HEK293 (cell line): ENCODE measurements at regions not wholly inside any gene's neighbourhood (a gene's known extent, or its start where the extent isn't known, plus 50 kb on each side); places are given as distances from the start of the nearest gene placed in this dataset.

Source experiments
- CTCF ChIA-PET: fragments of 350-600 bp; formaldehyde crosslinking; extraction: SDS; loops from one replicate; lab custom pipeline; 2021; ENCODE audit warnings: antibody characterized with exemption; lab: Yijun Ruan, JAX
- POLR2A ChIA-PET: fragments of 300-600 bp; formaldehyde crosslinking; extraction: SDS; loops from one replicate; lab custom pipeline; 2020; ENCODE audit warnings: antibody characterized with exemption, inconsistent platforms; lab: Yijun Ruan, JAX
- H3K27ac ChIP-seq: fragments of 200-500 bp; sonication (Bioruptor generic); 2 replicates; pipeline ENCODE4 v1.5.1; 2014; ENCODE audit warnings: low read depth, low read length, control low read depth, inconsistent platforms; ENCODE audit errors: extremely low read depth
- H3K36me3 ChIP-seq, 2 experiments: fragments of 200-500 bp in 1 of 2; sonication (Bioruptor generic) in 1 of 2; 1 replicate in 1 of 2; 2 replicates in 1 of 2; pipeline ENCODE4 v1.5.1; 2014 to 2017; ENCODE audit warnings: inconsistent platforms in 2 of 2, low read length in 2 of 2; ENCODE audit not compliant: control insufficient read depth in 2 of 2, insufficient read depth in 1 of 2
- H3K4me1 ChIP-seq: fragments of 200-500 bp; sonication (Bioruptor generic); 2 replicates; pipeline ENCODE4 v1.5.1; 2014; ENCODE audit warnings: mild to moderate bottlenecking, low read length, inconsistent platforms; ENCODE audit not compliant: control insufficient read depth, insufficient read depth
- H3K4me3 ChIP-seq: 2 replicates; pipeline ENCODE4 v1.5.1; 2011; ENCODE audit warnings: low read depth, mild to moderate bottlenecking, control low read depth, low read length, moderate library complexity
- H3K9me3 ChIP-seq: fragments of 200-500 bp; sonication (Bioruptor generic); 2 replicates; pipeline ENCODE4 v1.5.1; 2014; ENCODE audit warnings: low read depth, low read length, inconsistent platforms; ENCODE audit not compliant: control insufficient read depth, insufficient read depth
- HOXD13 ChIP-seq: sonication (generic); formaldehyde crosslinking; IDR thresholded peaks from 2 replicates; pipeline ENCODE4 v1.8.0; 2022; ENCODE audit warnings: missing genetic modification reagents, borderline replicate concordance
- MEIS1 ChIP-seq: sonication (generic); formaldehyde crosslinking; IDR thresholded peaks from 2 replicates; pipeline ENCODE4 v1.8.1; 2022; ENCODE audit warnings: missing genetic modification reagents, mild to moderate bottlenecking, borderline replicate concordance
- RBAK ChIP-seq: fragments of 450-650 bp; formaldehyde crosslinking; IDR thresholded peaks from 2 replicates; pipeline ENCODE4 v1.5.1; 2016; ENCODE audit warnings: missing biosample characterization, missing genetic modification characterization
- ZFP41 ChIP-seq: fragments of 450-650 bp; formaldehyde crosslinking; IDR thresholded peaks from 2 replicates; pipeline ENCODE4 v1.5.1; 2016; ENCODE audit warnings: missing biosample characterization, missing genetic modification characterization, borderline replicate concordance
- ZNF157 ChIP-seq: fragments of 450-650 bp; formaldehyde crosslinking; IDR thresholded peaks from 2 replicates; pipeline ENCODE4 v1.5.1; 2016; ENCODE audit warnings: missing biosample characterization, missing genetic modification characterization
- ZNF19 ChIP-seq: fragments of 450-650 bp; formaldehyde crosslinking; IDR thresholded peaks from 2 replicates; pipeline ENCODE4; 2016; ENCODE audit warnings: missing biosample characterization, missing genetic modification characterization, low read depth
- ZNF214 ChIP-seq: fragments of 450-650 bp; formaldehyde crosslinking; IDR thresholded peaks from 2 replicates; pipeline ENCODE4 v1.5.1; 2017; ENCODE audit warnings: missing biosample characterization, mild to moderate bottlenecking, missing genetic modification characterization, borderline replicate concordance
- ZNF530 ChIP-seq: fragments of 450-650 bp; formaldehyde crosslinking; IDR thresholded peaks from 2 replicates; pipeline ENCODE4 v1.5.1; 2016; ENCODE audit warnings: low read depth, missing biosample characterization, missing genetic modification characterization
- ZNF544 ChIP-seq: fragments of 450-650 bp; formaldehyde crosslinking; IDR thresholded peaks from 2 replicates; pipeline ENCODE4 v1.5.0; 2017; ENCODE audit warnings: missing biosample characterization, missing genetic modification characterization
- ZNF555 ChIP-seq: fragments of 450-650 bp; formaldehyde crosslinking; conservative IDR thresholded peaks from 2 replicates; pipeline ENCODE4 v1.5.1; 2017; ENCODE audit warnings: missing biosample characterization, mild to moderate bottlenecking, missing genetic modification characterization, inconsistent platforms
- ZNF596 ChIP-seq: fragments of 450-650 bp; IDR thresholded peaks from 2 replicates; pipeline ENCODE4 v1.5.0; 2018; ENCODE audit warnings: missing biosample characterization, mild to moderate bottlenecking, missing genetic modification characterization, moderate library complexity
- ZNF626 ChIP-seq: fragments of 450-650 bp; sonication (Bioruptor Pico); formaldehyde crosslinking; IDR thresholded peaks from 2 replicates; pipeline ENCODE4 v1.5.1; 2018; ENCODE audit warnings: missing biosample characterization, missing genetic modification characterization, inconsistent platforms
- ZNF664 ChIP-seq: fragments of 450-650 bp; formaldehyde crosslinking; IDR thresholded peaks from 2 replicates; pipeline ENCODE4 v1.5.1; 2016; ENCODE audit warnings: missing biosample characterization, missing genetic modification characterization
- ZNF677 ChIP-seq: fragments of 450-650 bp; IDR thresholded peaks from 2 replicates; pipeline ENCODE4 v1.5.0; 2018; ENCODE audit warnings: missing biosample characterization, mild to moderate bottlenecking, missing genetic modification characterization, moderate library complexity
- TF ChIP-seq, protein P1 (sequence below): fragments of 450-650 bp; formaldehyde crosslinking; conservative IDR thresholded peaks from 2 replicates; pipeline ENCODE4 v1.5.1; 2016; ENCODE audit warnings: low read depth, missing biosample characterization, missing genetic modification characterization
- TF ChIP-seq, protein P2 (sequence below): fragments of 450-650 bp; formaldehyde crosslinking; IDR thresholded peaks from 2 replicates; pipeline ENCODE4 v1.5.1; 2016; ENCODE audit warnings: missing biosample characterization, missing genetic modification characterization
- TF ChIP-seq, protein P3 (sequence below): fragments of 450-650 bp; formaldehyde crosslinking; IDR thresholded peaks from 2 replicates; pipeline ENCODE4 v1.5.1; 2016; ENCODE audit warnings: missing biosample characterization, missing genetic modification characterization
- TF ChIP-seq, protein P4 (sequence below): sonication (generic); formaldehyde crosslinking; IDR thresholded peaks from 2 replicates; pipeline ENCODE4 v1.8.1; 2022; ENCODE audit warnings: mild to moderate bottlenecking, moderate library complexity, missing genetic modification reagents

DNA sequence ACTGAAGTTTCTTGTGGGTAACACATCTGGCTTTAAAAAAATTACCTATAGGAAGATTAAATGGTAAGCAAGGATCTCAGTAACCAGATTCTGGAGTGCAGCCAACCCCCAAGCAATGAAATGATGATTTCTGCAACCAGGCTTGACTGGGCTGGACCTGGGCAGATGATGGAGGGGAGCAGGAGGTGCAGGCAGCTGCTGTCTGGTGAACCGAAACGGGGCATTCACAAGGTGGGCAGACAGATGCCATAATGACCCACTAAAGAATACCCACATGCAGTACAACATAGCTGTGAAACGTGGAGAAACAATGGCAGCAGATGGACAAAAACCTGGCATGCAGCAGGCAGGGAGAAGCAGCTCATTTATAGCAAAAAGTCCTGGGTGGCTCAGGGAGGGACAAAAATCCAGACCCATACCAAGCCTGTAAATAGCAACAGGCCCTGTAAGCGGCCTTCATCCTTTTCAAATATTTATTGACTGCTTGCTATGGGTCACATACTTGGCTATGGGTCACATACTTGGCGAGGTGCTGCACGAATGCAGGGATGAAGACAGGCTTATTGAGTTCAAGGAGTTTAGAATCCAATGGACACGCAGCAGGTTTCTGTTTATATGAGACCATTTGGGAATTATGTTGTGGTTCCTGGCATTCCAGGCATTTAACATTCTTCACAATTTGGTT, 244.7 kb downstream of the HRH4 start (continued):
- TF ChIP-seq HOXD13 (CRISPR knock-in tag) (no peak), MEIS1 (CRISPR knock-in tag) (no peak), ZNF157 (no peak), ZNF677 (tag by site-specific recombination) (no peak), ZNF555 (tag by site-specific recombination) (no peak), RBAK (tag by site-specific recombination) (no peak), ZNF530 (tag by site-specific recombination) (no peak)

DNA sequence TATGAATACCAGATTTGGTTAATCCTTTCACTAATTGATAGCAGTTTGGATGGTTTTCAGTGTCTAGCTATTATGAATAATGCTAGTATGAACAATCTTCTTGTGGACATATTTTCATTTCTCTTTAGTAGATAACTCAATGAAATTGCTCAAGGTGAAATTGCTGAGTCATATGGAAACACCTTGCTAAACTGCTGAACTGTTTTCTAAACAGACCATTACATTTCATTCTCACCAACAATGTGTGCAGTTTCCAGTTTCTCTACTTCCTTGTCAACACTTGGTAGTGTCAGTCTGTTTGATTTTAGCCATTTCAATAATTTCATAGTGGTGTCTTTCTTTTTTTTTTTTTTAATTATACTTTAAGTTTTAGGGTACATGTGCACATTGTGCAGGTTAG, 250.0 kb downstream of the HRH4 start:
- TF ChIP-seq, protein P1, sequence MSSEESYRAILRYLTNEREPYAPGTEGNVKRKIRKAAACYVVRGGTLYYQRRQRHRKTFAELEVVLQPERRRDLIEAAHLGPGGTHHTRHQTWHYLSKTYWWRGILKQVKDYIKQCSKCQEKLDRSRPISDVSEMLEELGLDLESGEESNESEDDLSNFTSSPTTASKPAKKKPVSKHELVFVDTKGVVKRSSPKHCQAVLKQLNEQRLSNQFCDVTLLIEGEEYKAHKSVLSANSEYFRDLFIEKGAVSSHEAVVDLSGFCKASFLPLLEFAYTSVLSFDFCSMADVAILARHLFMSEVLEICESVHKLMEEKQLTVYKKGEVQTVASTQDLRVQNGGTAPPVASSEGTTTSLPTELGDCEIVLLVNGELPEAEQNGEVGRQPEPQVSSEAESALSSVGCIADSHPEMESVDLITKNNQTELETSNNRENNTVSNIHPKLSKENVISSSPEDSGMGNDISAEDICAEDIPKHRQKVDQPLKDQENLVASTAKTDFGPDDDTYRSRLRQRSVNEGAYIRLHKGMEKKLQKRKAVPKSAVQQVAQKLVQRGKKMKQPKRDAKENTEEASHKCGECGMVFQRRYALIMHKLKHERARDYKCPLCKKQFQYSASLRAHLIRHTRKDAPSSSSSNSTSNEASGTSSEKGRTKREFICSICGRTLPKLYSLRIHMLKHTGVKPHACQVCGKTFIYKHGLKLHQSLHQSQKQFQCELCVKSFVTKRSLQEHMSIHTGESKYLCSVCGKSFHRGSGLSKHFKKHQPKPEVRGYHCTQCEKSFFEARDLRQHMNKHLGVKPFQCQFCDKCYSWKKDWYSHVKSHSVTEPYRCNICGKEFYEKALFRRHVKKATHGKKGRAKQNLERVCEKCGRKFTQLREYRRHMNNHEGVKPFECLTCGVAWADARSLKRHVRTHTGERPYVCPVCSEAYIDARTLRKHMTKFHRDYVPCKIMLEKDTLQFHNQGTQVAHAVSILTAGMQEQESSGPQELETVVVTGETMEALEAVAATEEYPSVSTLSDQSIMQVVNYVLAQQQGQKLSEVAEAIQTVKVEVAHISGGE (tag by site-specific recombination) = no peak
- TF ChIP-seq, protein P2, sequence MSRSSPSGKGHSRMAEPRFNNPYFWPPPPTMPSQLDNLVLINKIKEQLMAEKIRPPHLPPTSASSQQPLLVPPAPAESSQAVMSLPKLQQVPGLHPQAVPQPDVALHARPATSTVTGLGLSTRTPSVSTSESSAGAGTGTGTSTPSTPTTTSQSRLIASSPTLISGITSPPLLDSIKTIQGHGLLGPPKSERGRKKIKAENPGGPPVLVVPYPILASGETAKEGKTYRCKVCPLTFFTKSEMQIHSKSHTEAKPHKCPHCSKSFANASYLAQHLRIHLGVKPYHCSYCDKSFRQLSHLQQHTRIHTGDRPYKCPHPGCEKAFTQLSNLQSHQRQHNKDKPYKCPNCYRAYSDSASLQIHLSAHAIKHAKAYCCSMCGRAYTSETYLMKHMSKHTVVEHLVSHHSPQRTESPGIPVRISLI = no peak
- TF ChIP-seq ZNF19 (no peak), ZNF664 (tag by site-specific recombination) (no peak), ZFP41 (tag by site-specific recombination) (no peak), ZNF214 (tag by site-specific recombination) (no peak), ZNF544 (tag by site-specific recombination) (no peak), ZNF626 (tag by site-specific recombination) (no peak), ZNF596 (no peak)
- TF ChIP-seq, protein P3, sequence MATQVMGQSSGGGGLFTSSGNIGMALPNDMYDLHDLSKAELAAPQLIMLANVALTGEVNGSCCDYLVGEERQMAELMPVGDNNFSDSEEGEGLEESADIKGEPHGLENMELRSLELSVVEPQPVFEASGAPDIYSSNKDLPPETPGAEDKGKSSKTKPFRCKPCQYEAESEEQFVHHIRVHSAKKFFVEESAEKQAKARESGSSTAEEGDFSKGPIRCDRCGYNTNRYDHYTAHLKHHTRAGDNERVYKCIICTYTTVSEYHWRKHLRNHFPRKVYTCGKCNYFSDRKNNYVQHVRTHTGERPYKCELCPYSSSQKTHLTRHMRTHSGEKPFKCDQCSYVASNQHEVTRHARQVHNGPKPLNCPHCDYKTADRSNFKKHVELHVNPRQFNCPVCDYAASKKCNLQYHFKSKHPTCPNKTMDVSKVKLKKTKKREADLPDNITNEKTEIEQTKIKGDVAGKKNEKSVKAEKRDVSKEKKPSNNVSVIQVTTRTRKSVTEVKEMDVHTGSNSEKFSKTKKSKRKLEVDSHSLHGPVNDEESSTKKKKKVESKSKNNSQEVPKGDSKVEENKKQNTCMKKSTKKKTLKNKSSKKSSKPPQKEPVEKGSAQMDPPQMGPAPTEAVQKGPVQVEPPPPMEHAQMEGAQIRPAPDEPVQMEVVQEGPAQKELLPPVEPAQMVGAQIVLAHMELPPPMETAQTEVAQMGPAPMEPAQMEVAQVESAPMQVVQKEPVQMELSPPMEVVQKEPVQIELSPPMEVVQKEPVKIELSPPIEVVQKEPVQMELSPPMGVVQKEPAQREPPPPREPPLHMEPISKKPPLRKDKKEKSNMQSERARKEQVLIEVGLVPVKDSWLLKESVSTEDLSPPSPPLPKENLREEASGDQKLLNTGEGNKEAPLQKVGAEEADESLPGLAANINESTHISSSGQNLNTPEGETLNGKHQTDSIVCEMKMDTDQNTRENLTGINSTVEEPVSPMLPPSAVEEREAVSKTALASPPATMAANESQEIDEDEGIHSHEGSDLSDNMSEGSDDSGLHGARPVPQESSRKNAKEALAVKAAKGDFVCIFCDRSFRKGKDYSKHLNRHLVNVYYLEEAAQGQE (tag by site-specific recombination) = no peak
- TF ChIP-seq, protein P4, sequence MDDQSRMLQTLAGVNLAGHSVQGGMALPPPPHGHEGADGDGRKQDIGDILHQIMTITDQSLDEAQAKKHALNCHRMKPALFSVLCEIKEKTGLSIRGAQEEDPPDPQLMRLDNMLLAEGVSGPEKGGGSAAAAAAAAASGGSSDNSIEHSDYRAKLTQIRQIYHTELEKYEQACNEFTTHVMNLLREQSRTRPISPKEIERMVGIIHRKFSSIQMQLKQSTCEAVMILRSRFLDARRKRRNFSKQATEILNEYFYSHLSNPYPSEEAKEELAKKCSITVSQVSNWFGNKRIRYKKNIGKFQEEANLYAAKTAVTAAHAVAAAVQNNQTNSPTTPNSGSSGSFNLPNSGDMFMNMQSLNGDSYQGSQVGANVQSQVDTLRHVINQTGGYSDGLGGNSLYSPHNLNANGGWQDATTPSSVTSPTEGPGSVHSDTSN (CRISPR knock-in tag) = no peak
- Histone ChIP-seq H3K4me1 (no peaks in the 10 kb centered on the region), H3K36me3 (no peaks in the 10 kb centered on the region), H3K4me3 (no peak overlapping the region), H3K27ac (no peak overlapping the region), H3K9me3 (no peaks in the 10 kb centered on the region)
- POLR2A ChIA-PET = no interaction called here
- CTCF ChIA-PET = no interaction called here
